Mesenchymal stem cell (in vitro differentiated cells and primary cell): ENCODE measurements at regions not wholly inside any gene's neighbourhood (a gene's known extent, or its start where the extent isn't known, plus 50 kb on each side); places are given as distances from the start of the nearest gene placed in this dataset.

Source experiments
- DNase-seq: peaks from one replicate; pipeline ENCODE4 v3.0.0-alpha.2; 2013
- H2AFZ ChIP-seq: one replicate; pipeline ENCODE4 v1.6.1; 2013; ENCODE audit warnings: low read depth, mild to moderate bottlenecking, control low read depth, inconsistent platforms, low read length, moderate library complexity
- H2AK5ac ChIP-seq: 2 replicates; pipeline ENCODE4 v1.6.1; 2013; ENCODE audit warnings: low read length, moderate library complexity, mild to moderate bottlenecking, inconsistent platforms; ENCODE audit not compliant: severe bottlenecking
- H2BK120ac ChIP-seq: one replicate; pipeline ENCODE4 v1.6.1; 2013; ENCODE audit warnings: low read depth, mild to moderate bottlenecking, inconsistent platforms, low read length, moderate library complexity
- H2BK12ac ChIP-seq, 2 experiments: one replicate each; pipeline ENCODE4 v1.6.1; 2013; ENCODE audit warnings: inconsistent platforms in 2 of 2, low read length in 2 of 2, mild to moderate bottlenecking in 2 of 2, moderate library complexity in 2 of 2, control low read depth in 1 of 2
- H2BK15ac ChIP-seq: one replicate; pipeline ENCODE4 v1.6.1; 2013; ENCODE audit warnings: mild to moderate bottlenecking, low read depth, inconsistent platforms; ENCODE audit not compliant: poor library complexity, severe bottlenecking
- H2BK5ac ChIP-seq: 2 replicates; pipeline ENCODE4 v1.6.1; 2013; ENCODE audit warnings: low read depth, mild to moderate bottlenecking, low read length, control low read depth, inconsistent platforms; ENCODE audit not compliant: poor library complexity, severe bottlenecking
- H3K14ac ChIP-seq, 2 experiments: one replicate each; pipeline ENCODE4 v1.6.1; 2013; ENCODE audit warnings: inconsistent platforms in 2 of 2, low read length in 2 of 2, control low read depth in 1 of 2, mild to moderate bottlenecking in 1 of 2, moderate library complexity in 1 of 2
- H3K18ac ChIP-seq, 2 experiments: one replicate each; pipeline ENCODE4 v1.6.1; 2013; ENCODE audit warnings: inconsistent platforms in 2 of 2, low read length in 2 of 2, control low read depth in 1 of 2, low read depth in 1 of 2, mild to moderate bottlenecking in 1 of 2
- H3K23ac ChIP-seq, 2 experiments: one replicate each; pipeline ENCODE4 v1.6.1; 2013; ENCODE audit warnings: inconsistent platforms in 2 of 2, low read length in 2 of 2, mild to moderate bottlenecking in 2 of 2, moderate library complexity in 2 of 2, control low read depth in 1 of 2
- H3K27ac ChIP-seq: 2 replicates; pipeline ENCODE4 v1.5.1; 2013; ENCODE audit warnings: mild to moderate bottlenecking, moderate library complexity, low read length, control low read depth, inconsistent platforms; ENCODE audit not compliant: poor library complexity, severe bottlenecking
- H3K27me3 ChIP-seq, 2 experiments: 2 replicates each; pipeline versions ENCODE4 v1.6.1 to v1.7.0; 2013; ENCODE audit warnings: low read length in 2 of 2, mild to moderate bottlenecking in 2 of 2, moderate library complexity in 2 of 2, control low read depth in 1 of 2, inconsistent platforms in 1 of 2; ENCODE audit not compliant: control insufficient read depth in 1 of 2, insufficient read depth in 1 of 2
- H3K36me3 ChIP-seq, 2 experiments: 2 replicates each; pipeline versions ENCODE4 v1.6.1 to v1.7.0; 2013; ENCODE audit warnings: low read length in 2 of 2, control low read depth in 1 of 2, inconsistent platforms in 1 of 2, low read depth in 1 of 2, mild to moderate bottlenecking in 1 of 2; ENCODE audit not compliant: insufficient read depth in 2 of 2, control insufficient read depth in 1 of 2
- H3K4ac ChIP-seq, 2 experiments: one replicate each; pipeline ENCODE4 v1.6.1; 2013; ENCODE audit warnings: inconsistent platforms in 2 of 2, low read length in 2 of 2, mild to moderate bottlenecking in 2 of 2, moderate library complexity in 2 of 2, control low read depth in 1 of 2, low read depth in 1 of 2
- H3K4me1 ChIP-seq: 2 replicates; pipeline ENCODE4 v1.6.1; 2013; ENCODE audit warnings: low read depth, low read length, control low read depth; ENCODE audit not compliant: control insufficient read depth, insufficient read depth
- H3K4me2 ChIP-seq: 2 replicates; pipeline ENCODE4 v1.6.1; 2013; ENCODE audit warnings: low read length, mild to moderate bottlenecking, inconsistent platforms; ENCODE audit not compliant: poor library complexity, severe bottlenecking
- H3K4me3 ChIP-seq, 2 experiments: 2 replicates each; pipeline versions ENCODE4 v1.5.1 to v1.7.0; 2013; ENCODE audit warnings: low read length in 2 of 2, mild to moderate bottlenecking in 2 of 2, control low read depth in 1 of 2, low read depth in 1 of 2; ENCODE audit not compliant: insufficient read depth in 1 of 2
- H3K79me1 ChIP-seq: replicated peaks from 2 replicates; pipeline ENCODE4 v1.6.1; 2013; ENCODE audit warnings: mild to moderate bottlenecking, control low read depth, low read length, inconsistent platforms; ENCODE audit not compliant: poor library complexity, severe bottlenecking
- H3K9ac ChIP-seq: 2 replicates; pipeline ENCODE4 v1.7.0; 2013; ENCODE audit warnings: mild to moderate bottlenecking, low read length, moderate library complexity
- H3K9me3 ChIP-seq: 2 replicates; pipeline ENCODE4 v1.7.0; 2013; ENCODE audit warnings: mild to moderate bottlenecking, low read length; ENCODE audit not compliant: control insufficient read depth
- H4K8ac ChIP-seq: one replicate; pipeline ENCODE4 v1.6.1; 2013; ENCODE audit warnings: inconsistent platforms, mild to moderate bottlenecking, low read length, moderate library complexity
- H4K91ac ChIP-seq: one replicate; pipeline ENCODE4 v1.6.1; 2013; ENCODE audit warnings: mild to moderate bottlenecking, low read length, inconsistent platforms
- WGBS: methylation state at CpG from one replicate; pipeline ENCODE4 v1.1.7; 2013; ENCODE audit warnings: mixed read lengths; 5-methylcytosine and 5-hydroxymethylcytosine counted together

GRCh38 chr5:174849426-174849825, 125.0 kb downstream of the MSX2 start:
- no peaks in the 10 kb centered on the region for H3K36me3 ChIP-seq

DNA sequence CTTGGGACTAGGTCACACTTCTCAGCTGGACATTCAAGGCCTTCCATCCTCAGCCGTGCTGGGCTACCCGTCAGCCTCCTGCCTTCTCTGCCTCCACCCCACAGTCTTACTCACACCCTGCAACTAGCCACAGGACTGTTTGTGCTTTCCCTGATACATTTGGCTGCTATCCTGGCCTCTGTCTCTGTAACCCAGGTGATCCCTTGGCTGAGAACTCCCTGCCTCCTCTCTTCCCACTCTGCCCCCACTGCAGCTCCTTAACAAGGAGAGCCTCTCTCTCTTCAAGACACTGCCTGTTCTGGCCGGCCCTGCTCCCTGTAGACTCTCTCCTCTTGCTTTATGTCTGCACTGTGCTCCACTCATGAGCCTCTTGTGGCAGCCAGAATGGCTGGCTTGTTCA, 120.6 kb downstream of the MSX2 start:
- no peak overlapping the region for H2AK5ac ChIP-seq
- H3K4me3 ChIP-seq: no peak overlapping the region
- H3K14ac ChIP-seq: no peak overlapping the region
- H3K18ac ChIP-seq: no peak overlapping the region
- H4K8ac ChIP-seq: no peak overlapping the region
- WGBS: 85% methylated on average over 3 of the region's 3 CpGs
- no peak overlapping the region for H2BK5ac ChIP-seq
- H3K9me3 ChIP-seq: no peaks in the 10 kb centered on the region
- no peaks in the 10 kb centered on the region for H3K4me1 ChIP-seq
- no peak overlapping the region for H2AFZ ChIP-seq
- no peaks in the 10 kb centered on the region for H3K36me3 ChIP-seq
- peaks cover 0 to 11% of the 10 kb centered on the region in 2 experiments for H3K27me3 ChIP-seq
- no peak overlapping the region for H2BK120ac ChIP-seq
- no peaks in the 10 kb centered on the region for H3K79me1 ChIP-seq
- H3K4me2 ChIP-seq: no peak overlapping the region
- no peak overlapping the region for H3K23ac ChIP-seq
- H3K9ac ChIP-seq: no peak overlapping the region
- DNase-seq: no peak
- no peak overlapping the region for H3K27ac ChIP-seq
- H2BK12ac ChIP-seq: no peak overlapping the region
- H3K4ac ChIP-seq: no peak overlapping the region
- no peak overlapping the region for H2BK15ac ChIP-seq
- H4K91ac ChIP-seq: no peak overlapping the region

More at GRCh38 chr5:174849426-174849825, 125.0 kb downstream of the MSX2 start:
- H3K18ac ChIP-seq: no peak overlapping the region
- H3K23ac ChIP-seq: no peak overlapping the region
- no peak overlapping the region for H3K4ac ChIP-seq
- H4K8ac ChIP-seq: no peak overlapping the region
- no peak overlapping the region for H3K4me3 ChIP-seq
- H2BK5ac ChIP-seq: no peak overlapping the region
- no peak for DNase-seq
- no peak overlapping the region for H3K9ac ChIP-seq
- H2BK15ac ChIP-seq: no peak overlapping the region
- H2BK120ac ChIP-seq: no peak overlapping the region
- WGBS: 75% methylated on average over 7 of the region's 7 CpGs
- no peak overlapping the region for H4K91ac ChIP-seq
- H3K4me2 ChIP-seq: no peak overlapping the region
- no peak overlapping the region for H3K27ac ChIP-seq
- H3K27me3 ChIP-seq: peaks cover 0 to 17% of the 10 kb centered on the region in 2 experiments
- no peaks in the 10 kb centered on the region for H3K79me1 ChIP-seq
- no peak overlapping the region for H2AK5ac ChIP-seq
- no peak overlapping the region for H2BK12ac ChIP-seq
- no peak overlapping the region for H3K14ac ChIP-seq
- H3K9me3 ChIP-seq: no peaks in the 10 kb centered on the region
- no peak overlapping the region for H2AFZ ChIP-seq
- no peaks in the 10 kb centered on the region for H3K4me1 ChIP-seq

DNA sequence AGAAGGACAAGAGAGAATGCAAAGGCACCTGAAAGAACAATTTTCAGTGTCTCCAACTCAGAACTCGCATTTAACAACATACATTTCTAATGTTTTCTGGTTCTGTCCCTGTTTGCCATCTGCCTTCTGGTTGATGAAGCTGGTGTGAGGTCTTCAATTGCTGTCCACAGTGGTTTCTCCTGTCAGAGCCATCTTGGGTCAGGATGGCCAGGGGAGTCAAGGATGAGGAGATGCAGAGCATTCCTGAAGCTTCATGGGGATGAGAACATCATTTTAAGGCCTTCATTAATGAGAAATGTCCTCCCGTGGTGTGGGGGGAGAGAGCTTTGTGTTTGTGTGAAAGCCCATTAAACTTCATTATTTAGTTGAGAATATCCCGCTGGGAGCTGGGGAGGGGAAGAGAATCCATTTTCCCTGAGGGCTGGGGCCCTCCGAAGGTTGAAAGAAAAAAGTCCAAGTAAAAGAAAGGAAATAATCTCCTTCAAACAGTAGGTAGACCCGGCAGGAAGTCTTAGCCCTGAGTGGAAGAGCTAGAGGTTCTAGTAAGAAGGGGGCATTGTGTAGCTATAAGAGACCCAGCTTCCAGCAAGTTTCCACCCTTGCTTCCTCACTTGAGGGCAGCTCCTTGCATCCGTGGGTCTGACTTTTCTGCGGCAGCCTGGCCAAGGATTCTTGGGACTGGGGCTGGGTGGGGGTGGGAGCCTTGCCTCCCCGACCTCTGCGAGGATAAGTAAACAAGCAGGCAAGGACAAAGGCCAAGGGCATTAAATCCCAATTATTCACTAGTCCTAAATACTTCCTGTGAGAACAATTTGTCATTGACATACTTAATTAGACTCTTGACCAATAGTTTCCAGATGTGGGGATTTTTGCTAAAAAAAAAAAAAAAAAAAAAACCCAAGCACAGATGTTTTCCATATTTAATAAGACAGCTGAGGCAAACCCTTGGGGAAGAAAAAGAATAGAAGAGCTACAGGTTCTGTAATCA, 119.2 kb downstream of the MSX2 start:
- Histone ChIP-seq H4K8ac (no peak overlapping the region), H3K14ac (no peak overlapping the region), H3K79me1 (no peaks in the 10 kb centered on the region), H3K9ac (no peak overlapping the region), H3K4ac (no peak overlapping the region), H3K4me1 (no peaks in the 10 kb centered on the region), H3K36me3 (no peaks in the 10 kb centered on the region), H2BK5ac (no peak overlapping the region), H3K27me3 (peaks cover 0 to 11% of the 10 kb centered on the region in 2 experiments), H2BK120ac (no peak overlapping the region), H2AFZ (no peak overlapping the region), H3K9me3 (no peaks in the 10 kb centered on the region), H3K27ac (no peak overlapping the region), H3K23ac (no peak overlapping the region), H3K18ac (no peak overlapping the region), H4K91ac (no peak overlapping the region), H2BK15ac (no peak overlapping the region), H2AK5ac (no peak overlapping the region), H3K4me3 (no peak overlapping the region), H2BK12ac (no peak overlapping the region), H3K4me2 (no peak overlapping the region)
- DNase-seq: no peak
- 57% methylated on average over 6 of the region's 9 CpGs for WGBS

- no peaks in the 10 kb centered on the region for H3K79me1 ChIP-seq
- H2BK15ac ChIP-seq: no peak overlapping the region
- no peak overlapping the region for H2BK12ac ChIP-seq
- no peak overlapping the region for H3K4me2 ChIP-seq
- H4K8ac ChIP-seq: no peak overlapping the region
- H2BK120ac ChIP-seq: no peak overlapping the region
- no peak overlapping the region for H2BK5ac ChIP-seq
- H3K36me3 ChIP-seq: no peaks in the 10 kb centered on the region
- no peak overlapping the region for H3K18ac ChIP-seq
- no peak overlapping the region for H3K14ac ChIP-seq
- H2AFZ ChIP-seq: no peak overlapping the region
- no peaks in the 10 kb centered on the region for H3K27me3 ChIP-seq
- H3K4me1 ChIP-seq: no peaks in the 10 kb centered on the region
- no peaks in the 10 kb centered on the region for H3K9me3 ChIP-seq
- H3K27ac ChIP-seq: no peak overlapping the region
- H4K91ac ChIP-seq: no peak overlapping the region
- no peak for DNase-seq
- H3K4ac ChIP-seq: no peak overlapping the region
- no peak overlapping the region for H3K4me3 ChIP-seq
- 78% methylated on average over 3 of the region's 5 CpGs for WGBS
- no peak overlapping the region for H3K9ac ChIP-seq
- no peak overlapping the region for H2AK5ac ChIP-seq
- no peak overlapping the region for H3K23ac ChIP-seq
These were observed 116.1 kb downstream of the MSX2 start for GRCh38 chr5:174840435-174840834.
